Activated T-cell treated with anti-CD3 and anti-CD28 coated beads, Interleukin-2, amount 50 U/mL, for 72 hours (primary cell): ENCODE measurements at regions not wholly inside any gene's neighbourhood (a gene's known extent, or its start where the extent isn't known, plus 50 kb on each side); places are given as distances from the start of the nearest gene placed in this dataset.

Experiments used
- ATAC-seq, 2 donors: fragments of 150-1000 bp; cut with Tn5 transposase; replicated peaks in 1 of 2; 2 replicates each; pipeline ENCODE4 v1.10.0; 2021; ENCODE audit warnings: moderate library complexity in 2 of 2, mild to moderate bottlenecking in 1 of 2
- DNase-seq, 2 donors: peaks; one replicate each; pipeline ENCODE4 v3.0.0; 2021 to 2022; ENCODE audit warnings: mixed read lengths in 1 of 2
- H3K27ac Mint-ChIP-seq: one replicate; pipeline ENCODE4 v1.8.0; 2022; ENCODE audit warnings: mild to moderate bottlenecking, moderate library complexity, mixed read lengths
- H3K27me3 Mint-ChIP-seq: one replicate; pipeline ENCODE4 v1.8.0; 2022; ENCODE audit warnings: low read depth, mixed read lengths
- H3K36me3 Mint-ChIP-seq, 2 donors: one replicate each; pipeline ENCODE4 v1.8.0; 2022; ENCODE audit warnings: mixed read lengths in 2 of 2, mild to moderate bottlenecking in 1 of 2; ENCODE audit not compliant: insufficient read depth in 2 of 2
- H3K4me1 Mint-ChIP-seq: one replicate; pipeline ENCODE4 v1.8.0; 2022; ENCODE audit warnings: low read depth, mixed read lengths
- H3K4me3 Mint-ChIP-seq, 2 donors: one replicate each; pipeline ENCODE4 v1.8.0; 2022; ENCODE audit warnings: mild to moderate bottlenecking in 2 of 2, mixed read lengths in 2 of 2, moderate library complexity in 2 of 2
- H3K9me3 Mint-ChIP-seq, 2 donors: one replicate each; pipeline ENCODE4 v1.8.0; 2022; ENCODE audit warnings: mixed read lengths in 2 of 2

GRCh38 chr13:103525530-103525929 lies 459.3 kb upstream of the SLC10A2 start:
- H3K9me3 Mint-ChIP-seq: peaks cover 2 to 4% of the 10 kb centered on the region in 2 donors

GRCh38 chr13:103523858-103524257 lies 457.6 kb upstream of the SLC10A2 start:
- H3K36me3 Mint-ChIP-seq: no peaks in the 10 kb centered on the region
- ATAC-seq (no peak), DNase-seq (no peak)
- no peaks in the 10 kb centered on the region for H3K4me1 Mint-ChIP-seq
- no peak overlapping the region for H3K4me3 Mint-ChIP-seq
- H3K9me3 Mint-ChIP-seq: peaks cover 0 to 2% of the 10 kb centered on the region in 2 donors
- H3K27me3 Mint-ChIP-seq: no peaks in the 10 kb centered on the region
- H3K27ac Mint-ChIP-seq: no peak overlapping the region

More at GRCh38 chr13:103525530-103525929, 459.3 kb upstream of the SLC10A2 start:
- no peaks in the 10 kb centered on the region for H3K36me3 Mint-ChIP-seq
- no peaks in the 10 kb centered on the region for H3K27me3 Mint-ChIP-seq
- DNase-seq (no peak), ATAC-seq (no peak)
- H3K27ac Mint-ChIP-seq: no peak overlapping the region
- H3K4me1 Mint-ChIP-seq: no peaks in the 10 kb centered on the region
- H3K4me3 Mint-ChIP-seq: no peak overlapping the region

GRCh38 chr13:103521532-103521931 lies 455.3 kb upstream of the SLC10A2 start:
- Mint-ChIP-seq H3K4me3 (no peak overlapping the region), H3K27me3 (no peaks in the 10 kb centered on the region), H3K27ac (no peak overlapping the region)

GRCh38 chr13:103517768-103518102 lies 451.5 kb upstream of the SLC10A2 start:
- Mint-ChIP-seq H3K4me1 (no peaks in the 10 kb centered on the region), H3K27ac (no peak overlapping the region), H3K27me3 (no peaks in the 10 kb centered on the region), H3K4me3 (no peak overlapping the region), H3K9me3 (peaks cover 2 to 3% of the 10 kb centered on the region in 2 donors), H3K36me3 (no peaks in the 10 kb centered on the region)
- ATAC-seq (no peak), DNase-seq (no peak)

More at GRCh38 chr13:103521532-103521931, 455.3 kb upstream of the SLC10A2 start:
- Mint-ChIP-seq H3K4me1 (no peaks in the 10 kb centered on the region), H3K36me3 (no peaks in the 10 kb centered on the region), H3K9me3 (peaks cover 0 to 2% of the 10 kb centered on the region in 2 donors)
- ATAC-seq (no peak), DNase-seq (no peak)

- Mint-ChIP-seq H3K4me1 (no peaks in the 10 kb centered on the region), H3K27me3 (no peaks in the 10 kb centered on the region), H3K36me3 (no peaks in the 10 kb centered on the region), H3K27ac (no peak overlapping the region), H3K4me3 (no peak overlapping the region), H3K9me3 (peaks cover 2 to 3% of the 10 kb centered on the region in 2 donors)
- no peak for ATAC-seq
- DNase-seq: no peak
These were observed 451.0 kb upstream of the SLC10A2 start for GRCh38 chr13:103517066-103517767.

GRCh38 chr13:103516015-103516795 lies 450.0 kb upstream of the SLC10A2 start:
- Mint-ChIP-seq H3K27ac (no peak overlapping the region), H3K36me3 (no peaks in the 10 kb centered on the region), H3K4me1 (no peaks in the 10 kb centered on the region), H3K27me3 (no peaks in the 10 kb centered on the region), H3K4me3 (no peak overlapping the region), H3K9me3 (peaks cover under 1 to 4% of the 10 kb centered on the region in 2 donors)
- DNase-seq (no peak), ATAC-seq (no peak)

GRCh38 chr13:103515410-103515809 lies 449.2 kb upstream of the SLC10A2 start:
- H3K27ac Mint-ChIP-seq: no peak overlapping the region
- no peaks in the 10 kb centered on the region for H3K27me3 Mint-ChIP-seq
- no peaks in the 10 kb centered on the region for H3K36me3 Mint-ChIP-seq
- peaks cover 3 to 7% of the 10 kb centered on the region in 2 donors for H3K9me3 Mint-ChIP-seq
- DNase-seq (no peak), ATAC-seq (no peak)
- H3K4me3 Mint-ChIP-seq: no peak overlapping the region
- H3K4me1 Mint-ChIP-seq: no peaks in the 10 kb centered on the region

- DNase-seq (no peak), ATAC-seq (no peak)
- Mint-ChIP-seq H3K4me3 (no peak overlapping the region), H3K27ac (no peak overlapping the region), H3K4me1 (no peaks in the 10 kb centered on the region), H3K27me3 (no peaks in the 10 kb centered on the region), H3K36me3 (no peaks in the 10 kb centered on the region), H3K9me3 (peaks cover 3 to 7% of the 10 kb centered on the region in 2 donors)
These were observed 448.4 kb upstream of the SLC10A2 start for GRCh38 chr13:103514619-103515018.

- Mint-ChIP-seq H3K4me3 (no peak overlapping the region), H3K36me3 (no peaks in the 10 kb centered on the region), H3K27ac (no peak overlapping the region), H3K4me1 (no peaks in the 10 kb centered on the region), H3K27me3 (no peaks in the 10 kb centered on the region), H3K9me3 (peaks cover 3 to 7% of the 10 kb centered on the region in 2 donors)
- no peak for ATAC-seq
- DNase-seq: no peak
These were observed 448.0 kb upstream of the SLC10A2 start for GRCh38 chr13:103514188-103514587.

- H3K9me3 Mint-ChIP-seq: peaks cover 11 to 15% of the 10 kb centered on the region in 2 donors
- no peak overlapping the region for H3K27ac Mint-ChIP-seq
- no peaks in the 10 kb centered on the region for H3K27me3 Mint-ChIP-seq
- ATAC-seq: no peak
- H3K4me3 Mint-ChIP-seq: no peak overlapping the region
- H3K36me3 Mint-ChIP-seq: peaks cover 0 to 2% of the 10 kb centered on the region in 2 donors
- no peaks in the 10 kb centered on the region for H3K4me1 Mint-ChIP-seq
- DNase-seq: no peak
These were observed 443.9 kb upstream of the SLC10A2 start for GRCh38 chr13:103510007-103510535.

- peaks cover 2 to 8% of the 10 kb centered on the region in 2 donors for H3K9me3 Mint-ChIP-seq
These were observed 431.2 kb upstream of the SLC10A2 start for GRCh38 chr13:103497404-103497803.

GRCh38 chr13:103487841-103488240 lies 421.6 kb upstream of the SLC10A2 start:
- DNase-seq (no peak), ATAC-seq (no peak)
- no peak overlapping the region for H3K4me3 Mint-ChIP-seq
- no peaks in the 10 kb centered on the region for H3K4me1 Mint-ChIP-seq
- no peaks in the 10 kb centered on the region for H3K27me3 Mint-ChIP-seq
- no peaks in the 10 kb centered on the region for H3K36me3 Mint-ChIP-seq
- H3K27ac Mint-ChIP-seq: no peak overlapping the region
- peaks cover 2 to 5% of the 10 kb centered on the region in 2 donors for H3K9me3 Mint-ChIP-seq

More at GRCh38 chr13:103497404-103497803, 431.2 kb upstream of the SLC10A2 start:
- no peaks in the 10 kb centered on the region for H3K4me1 Mint-ChIP-seq
- H3K4me3 Mint-ChIP-seq: no peak overlapping the region
- no peaks in the 10 kb centered on the region for H3K36me3 Mint-ChIP-seq
- no peak overlapping the region for H3K27ac Mint-ChIP-seq
- DNase-seq (no peak), ATAC-seq (no peak)
- H3K27me3 Mint-ChIP-seq: no peaks in the 10 kb centered on the region

GRCh38 chr13:103473081-103473480 lies 406.9 kb upstream of the SLC10A2 start:
- Mint-ChIP-seq H3K9me3 (peaks cover 4 to 5% of the 10 kb centered on the region in 2 donors), H3K27ac (no peak overlapping the region), H3K4me1 (no peaks in the 10 kb centered on the region), H3K27me3 (no peaks in the 10 kb centered on the region), H3K4me3 (no peak overlapping the region), H3K36me3 (no peaks in the 10 kb centered on the region)
- ATAC-seq (no peak), DNase-seq (no peak)
